ENCODE measurements at regions not wholly inside any gene's neighbourhood (a gene's known extent, or its start where the extent isn't known, plus 50 kb on each side); places are given as distances from the start of the nearest gene placed in this dataset.

DNA sequence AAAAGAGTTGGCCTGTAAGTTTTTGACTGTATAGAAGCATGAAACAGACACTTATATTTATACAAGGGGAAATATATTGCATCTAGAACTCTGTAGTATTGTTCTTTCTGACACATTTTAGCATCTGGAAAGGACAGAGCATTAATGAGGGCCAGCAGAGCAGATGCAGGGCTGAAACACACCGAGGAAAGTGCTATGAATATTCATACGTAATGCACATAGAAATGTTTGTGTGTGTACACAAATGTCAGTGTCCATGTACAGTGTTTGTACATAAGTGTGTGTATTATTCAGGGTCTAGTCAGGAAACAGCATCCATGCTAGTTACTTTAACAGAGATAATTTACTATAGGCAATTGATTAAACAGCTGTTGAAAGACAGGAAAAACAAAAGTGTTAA lies 146.5 kb upstream of the DTNBP1 start:
- intact Hi-C loops (cut with DNase I), result no loop called here
- FAIRE-seq (no peak), DNase-seq (no peak)
- no peak overlapping the region for H3K9ac ChIP-seq (ENCODE audit: low read length in 3 of 3)
- H3K4me1 ChIP-seq (ENCODE audit: control insufficient read depth in 2 of 3, insufficient read depth in 2 of 3, low read depth in 1 of 3, low read length in 3 of 3), result no peaks in the 10 kb centered on the region
- H3K27ac ChIP-seq (ENCODE audit: low read depth in 2 of 2, low read length in 2 of 2), result no peak overlapping the region
- H3K36me3 ChIP-seq (ENCODE audit: control insufficient read depth in 2 of 3, insufficient read depth in 3 of 3, low read length in 3 of 3), result no peaks in the 10 kb centered on the region
- H3K27me3 ChIP-seq (ENCODE audit: control insufficient read depth, insufficient read depth, low read length), result no peaks in the 10 kb centered on the region
- no peak for TF ChIP-seq CTCF (IDR thresholded peaks at IDR 0.05; ENCODE audit: borderline replicate concordance, extremely low read depth, insufficient read depth)
- H3K4me3 ChIP-seq (ENCODE audit: low read length in 3 of 3), result no peak overlapping the region
- no peaks in the 10 kb centered on the region for H3K9me3 ChIP-seq (ENCODE audit: control insufficient read depth in 2 of 3, insufficient read depth in 1 of 3, low read length in 3 of 3)

GRCh38 chr6:15804164-15805154 lies 141.6 kb upstream of the DTNBP1 start:
- Histone ChIP-seq H3K27ac (ENCODE audit: low read depth in 2 of 2, low read length in 2 of 2) (no peak overlapping the region), H3K4me3 (ENCODE audit: low read length in 3 of 3) (no peak overlapping the region), H3K9ac (ENCODE audit: low read length in 3 of 3) (no peak overlapping the region), H3K36me3 (ENCODE audit: control insufficient read depth in 2 of 3, insufficient read depth in 3 of 3, low read length in 3 of 3) (no peaks in the 10 kb centered on the region), H3K4me1 (ENCODE audit: control insufficient read depth in 2 of 3, insufficient read depth in 2 of 3, low read depth in 1 of 3, low read length in 3 of 3) (peaks cover 0 to 4% (median 0%) of the 10 kb centered on the region in 3 donors), H3K9me3 (ENCODE audit: control insufficient read depth in 2 of 3, insufficient read depth in 1 of 3, low read length in 3 of 3) (no peaks in the 10 kb centered on the region), H3K27me3 (ENCODE audit: control insufficient read depth, insufficient read depth, low read length) (no peaks in the 10 kb centered on the region)
- DNase-seq (peak in 4 of 5 donors; percentile 42 to 79 (median 62)), FAIRE-seq (no peak)
- TF ChIP-seq CTCF (IDR thresholded peaks at IDR 0.05; ENCODE audit: borderline replicate concordance, extremely low read depth, insufficient read depth), result no peak
- intact Hi-C loops (cut with DNase I), result no loop called here

GRCh38 chr6:15802466-15802865 lies 139.6 kb upstream of the DTNBP1 start:
- Histone ChIP-seq H3K36me3 (ENCODE audit: control insufficient read depth in 2 of 3, insufficient read depth in 3 of 3, low read length in 3 of 3) (no peaks in the 10 kb centered on the region), H3K9me3 (ENCODE audit: control insufficient read depth in 2 of 3, insufficient read depth in 1 of 3, low read length in 3 of 3) (peaks cover 0 to 2% (median 0%) of the 10 kb centered on the region in 3 donors), H3K4me3 (ENCODE audit: low read length in 3 of 3) (no peak overlapping the region), H3K27ac (ENCODE audit: low read depth in 2 of 2, low read length in 2 of 2) (no peak overlapping the region), H3K9ac (ENCODE audit: low read length in 3 of 3) (no peak overlapping the region), H3K4me1 (ENCODE audit: control insufficient read depth in 2 of 3, insufficient read depth in 2 of 3, low read depth in 1 of 3, low read length in 3 of 3) (peaks cover 0 to 4% (median 0%) of the 10 kb centered on the region in 3 donors), H3K27me3 (ENCODE audit: control insufficient read depth, insufficient read depth, low read length) (no peaks in the 10 kb centered on the region)
- DNase-seq (peak in 2 of 5 donors; percentile 21 to 36), FAIRE-seq (no peak)
- TF ChIP-seq CTCF (IDR thresholded peaks at IDR 0.05; ENCODE audit: borderline replicate concordance, extremely low read depth, insufficient read depth), result no peak
- intact Hi-C loops (cut with DNase I), result no loop called here

Measured in kidney (tissue), 13 donors.